Body of pancreas (tissue), 4 donors: ENCODE measurements at regions not wholly inside any gene's neighbourhood (a gene's known extent, or its start where the extent isn't known, plus 50 kb on each side); places are given as distances from the start of the nearest gene placed in this dataset.

Experiments used
- POLR2A ChIP-seq, 3 donors: fragments of 450-650 bp; IDR thresholded peaks; one replicate each; pipeline ENCODE4 v1.6.1; 2016; ENCODE audit warnings: antibody characterized with exemption in 3 of 3, mild to moderate bottlenecking in 2 of 3
- TF ChIP-seq, protein P1 (sequence below), 7 experiments: fragments of 450-650 bp in 4 of 7; fragments of 200-600 bp in 3 of 7; sonication (generic) in 3 of 7; IDR thresholded peaks; one replicate each; pipeline ENCODE4 v1.5.1; 2016 to 2019; ENCODE audit warnings: antibody characterized with exemption in 7 of 7

- TF ChIP-seq POLR2A (IDR thresholded peaks at IDR 0.05) = no peak
- TF ChIP-seq, protein P1, sequence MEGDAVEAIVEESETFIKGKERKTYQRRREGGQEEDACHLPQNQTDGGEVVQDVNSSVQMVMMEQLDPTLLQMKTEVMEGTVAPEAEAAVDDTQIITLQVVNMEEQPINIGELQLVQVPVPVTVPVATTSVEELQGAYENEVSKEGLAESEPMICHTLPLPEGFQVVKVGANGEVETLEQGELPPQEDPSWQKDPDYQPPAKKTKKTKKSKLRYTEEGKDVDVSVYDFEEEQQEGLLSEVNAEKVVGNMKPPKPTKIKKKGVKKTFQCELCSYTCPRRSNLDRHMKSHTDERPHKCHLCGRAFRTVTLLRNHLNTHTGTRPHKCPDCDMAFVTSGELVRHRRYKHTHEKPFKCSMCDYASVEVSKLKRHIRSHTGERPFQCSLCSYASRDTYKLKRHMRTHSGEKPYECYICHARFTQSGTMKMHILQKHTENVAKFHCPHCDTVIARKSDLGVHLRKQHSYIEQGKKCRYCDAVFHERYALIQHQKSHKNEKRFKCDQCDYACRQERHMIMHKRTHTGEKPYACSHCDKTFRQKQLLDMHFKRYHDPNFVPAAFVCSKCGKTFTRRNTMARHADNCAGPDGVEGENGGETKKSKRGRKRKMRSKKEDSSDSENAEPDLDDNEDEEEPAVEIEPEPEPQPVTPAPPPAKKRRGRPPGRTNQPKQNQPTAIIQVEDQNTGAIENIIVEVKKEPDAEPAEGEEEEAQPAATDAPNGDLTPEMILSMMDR (IDR thresholded peaks at IDR 0.05) = no peak
These were observed 333.5 kb downstream of the AEBP2 start for GRCh38 chr12:19772776-19773175.
